SK-N-SH (cell line): ENCODE measurements at regions not wholly inside any gene's neighbourhood (a gene's known extent, or its start where the extent isn't known, plus 50 kb on each side); places are given as distances from the start of the nearest gene placed in this dataset.
"Not testable (repeated sequence)": the region's sequence is repeated elsewhere in the genome, so short reads cannot be mapped to it uniquely, and the experiment has no call there.

ENCODE experiments used
- CTCF ChIA-PET: fragments of 300-600, 350-600 bp; formaldehyde crosslinking; extraction: SDS; loops from one replicate; lab custom pipeline; 2021; lab: Yijun Ruan, JAX
- POLR2A ChIA-PET: fragments of 350-600 bp; sonication (Branson Sonifier 250); formaldehyde crosslinking; extraction: SDS; loops from one replicate; lab custom pipeline; 2020; ENCODE audit warnings: antibody characterized with exemption, inconsistent platforms; lab: Yijun Ruan, JAX
- DNase-seq: peaks from one replicate; pipeline ENCODE4 v3.0.0; 2012
- H2AFZ ChIP-seq: fragments of 200-600 bp; sonication (generic); 2 replicates; pipeline ENCODE4 v1.8.1; 2016; ENCODE audit warnings: antibody characterized with exemption, mild to moderate bottlenecking, low read depth
- H3F3A ChIP-seq: fragments of 200-600 bp; sonication (generic); replicated peaks from 2 replicates; pipeline ENCODE3; 2016; ENCODE audit warnings: antibody characterized with exemption, mild to moderate bottlenecking; ENCODE audit not compliant: insufficient read depth
- H3K27ac ChIP-seq, 2 experiments: fragments of 200-500 bp in 1 of 2; fragments of 200-600 bp in 1 of 2; sonication (Bioruptor generic) in 1 of 2; sonication (generic), shearing (Covaris generic) in 1 of 2; 2 replicates each; pipeline versions ENCODE4 v1.5.1 to v1.6.1; 2014 to 2016; ENCODE audit warnings: low read depth in 2 of 2, inconsistent platforms in 1 of 2, low read length in 1 of 2, mild to moderate bottlenecking in 1 of 2, mixed read lengths in 1 of 2
- H3K27me3 ChIP-seq: fragments of 200-600 bp; sonication (generic), shearing (Covaris generic); 2 replicates; pipeline ENCODE4 v1.6.1; 2016; ENCODE audit warnings: mixed run types; ENCODE audit not compliant: insufficient read depth
- H3K36me3 ChIP-seq, 2 experiments: fragments of 200-500 bp in 1 of 2; fragments of 200-600 bp in 1 of 2; sonication (Bioruptor generic) in 1 of 2; sonication (generic) in 1 of 2; replicated peaks in 1 of 2; 2 replicates each; pipeline versions ENCODE3 to v1.5.1; 2014 to 2016; ENCODE audit warnings: low read length in 1 of 2, mild to moderate bottlenecking in 1 of 2; ENCODE audit not compliant: insufficient read depth in 2 of 2, control insufficient read depth in 1 of 2
- H3K4me1 ChIP-seq, 2 experiments: fragments of 200-500 bp in 1 of 2; fragments of 200-600 bp in 1 of 2; sonication (Bioruptor generic) in 1 of 2; sonication (generic), shearing (Covaris generic) in 1 of 2; 2 replicates each; pipeline versions ENCODE4 v1.5.1 to v1.6.1; 2014 to 2016; ENCODE audit warnings: low read depth in 1 of 2, low read length in 1 of 2, mixed run types in 1 of 2; ENCODE audit not compliant: insufficient read depth in 2 of 2, control insufficient read depth in 1 of 2
- H3K4me2 ChIP-seq: fragments of 200-600 bp; sonication (generic), shearing (Covaris generic); 2 replicates; pipeline ENCODE4 v1.6.1; 2017; ENCODE audit warnings: mixed run types
- H3K4me3 ChIP-seq, 2 experiments: fragments of 200-500 bp in 1 of 2; fragments of 200-600 bp in 1 of 2; sonication (Bioruptor generic) in 1 of 2; sonication (generic), shearing (Covaris generic) in 1 of 2; 2 replicates each; pipeline versions ENCODE4 v1.5.1 to v1.8.1; 2014 to 2016; ENCODE audit warnings: low read depth in 2 of 2, inconsistent platforms in 1 of 2, low read length in 1 of 2, mild to moderate bottlenecking in 1 of 2, mixed read lengths in 1 of 2, moderate library complexity in 1 of 2
- H3K79me2 ChIP-seq: fragments of 200-600 bp; sonication (generic); 2 replicates; pipeline ENCODE4 v1.8.1; 2017; ENCODE audit warnings: mild to moderate bottlenecking; ENCODE audit not compliant: insufficient read depth
- H3K9ac ChIP-seq: fragments of 200-600 bp; sonication (generic); 2 replicates; pipeline ENCODE4 v1.6.1; 2017; ENCODE audit warnings: mixed run types
- H3K9me2 ChIP-seq: fragments of 200-600 bp; sonication (generic); 2 replicates; pipeline ENCODE4 v1.6.1; 2017; ENCODE audit warnings: mixed run types
- H3K9me3 ChIP-seq: fragments of 200-600 bp; sonication (generic); 2 replicates; pipeline ENCODE4 v1.6.1; 2017; ENCODE audit warnings: mixed run types, mild to moderate bottlenecking, moderate library complexity
- H4K20me1 ChIP-seq: fragments of 200-600 bp; sonication (generic); 2 replicates; pipeline ENCODE4 v1.6.1; 2017; ENCODE audit warnings: mild to moderate bottlenecking, mixed run types; ENCODE audit not compliant: insufficient read depth
- CTCF ChIP-seq: fragments of 200-600 bp; sonication (generic); IDR thresholded peaks from 2 replicates; pipeline ENCODE4 v1.6.1; 2017; ENCODE audit warnings: antibody characterized with exemption, mild to moderate bottlenecking, moderate library complexity
- ELF1 ChIP-seq: IDR thresholded peaks from 2 replicates; pipeline ENCODE4 v1.4.0; 2012
- EP300 ChIP-seq, 2 experiments: IDR thresholded peaks; 2 replicates each; pipeline versions ENCODE4 v1.4.0 to v1.6.1; 2012; ENCODE audit warnings: borderline replicate concordance in 1 of 2, low read depth in 1 of 2, low read length in 1 of 2
- FOSL2 ChIP-seq: IDR thresholded peaks from 2 replicates; pipeline ENCODE4 v1.4.0; 2012; ENCODE audit warnings: low read depth, mild to moderate bottlenecking, moderate library complexity, borderline replicate concordance
- GABPA ChIP-seq: IDR thresholded peaks from 2 replicates; pipeline ENCODE4 v1.4.0; 2012; ENCODE audit warnings: low read depth, mild to moderate bottlenecking
- NFIC ChIP-seq: IDR thresholded peaks from 2 replicates; pipeline ENCODE4 v1.4.0; 2012; ENCODE audit warnings: borderline replicate concordance
- RCOR1 ChIP-seq: fragments of 150-350 bp; IDR thresholded peaks from 2 replicates; pipeline ENCODE4 v1.6.1; 2017; ENCODE audit warnings: antibody characterized with exemption, low read length
- RFX5 ChIP-seq: IDR thresholded peaks from 2 replicates; pipeline ENCODE4 v1.6.1; 2012; ENCODE audit warnings: mild to moderate bottlenecking, improper control_type of control experiment, low read length
- RXRA ChIP-seq: IDR thresholded peaks from 2 replicates; pipeline ENCODE4 v1.4.0; 2012; ENCODE audit warnings: low read depth, mild to moderate bottlenecking, borderline replicate concordance
- SMC3 ChIP-seq: IDR thresholded peaks from 2 replicates; pipeline ENCODE4 v1.6.1; 2012; ENCODE audit warnings: low read depth, low read length, improper control_type of control experiment
- TCF12 ChIP-seq: IDR thresholded peaks from 2 replicates; pipeline ENCODE4 v1.4.0; 2012
- USF1 ChIP-seq: IDR thresholded peaks from 2 replicates; pipeline ENCODE4 v1.4.0; 2012; ENCODE audit warnings: low read depth, borderline replicate concordance
- YY1 ChIP-seq: IDR thresholded peaks from 2 replicates; pipeline ENCODE4 v1.4.0; 2012; ENCODE audit warnings: low read depth, mild to moderate bottlenecking
- WGBS: methylation state at CpG from one replicate; pipeline ENCODE4 v1.1.6; 2017; ENCODE audit warnings: low lambda C conversion rate; 5-methylcytosine and 5-hydroxymethylcytosine counted together
- TF ChIP-seq, protein P1 (sequence below): IDR thresholded peaks from 2 replicates; pipeline ENCODE4; 2012

DNA sequence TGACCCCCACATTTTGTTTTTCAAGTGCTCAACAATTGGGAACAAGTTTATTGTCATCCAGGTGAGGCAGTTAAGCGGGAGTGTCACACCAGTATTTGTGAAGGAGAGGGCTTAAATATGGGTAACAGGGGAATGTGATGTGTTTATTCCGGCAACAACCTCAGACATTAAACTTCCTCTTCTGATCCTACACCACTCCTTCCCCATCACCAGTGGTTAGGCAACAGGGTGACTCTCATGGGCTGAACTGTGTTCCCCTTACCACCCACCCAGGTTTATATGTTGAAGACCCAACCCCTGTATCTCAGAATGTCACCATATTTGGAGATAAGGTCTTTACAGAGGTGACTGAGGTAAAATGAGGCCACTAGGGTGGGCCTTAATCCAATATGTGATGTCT, 52.1 kb upstream of the RNF182 start:
- H3K27ac ChIP-seq: no peak overlapping the region
- WGBS: 92% methylated on average over 2 of the region's 2 CpGs
- H3K4me2 ChIP-seq: no peak overlapping the region
- no peaks in the 10 kb centered on the region for H3K36me3 ChIP-seq
- H3K9ac ChIP-seq: no peak overlapping the region
- no peaks in the 10 kb centered on the region for H3K9me2 ChIP-seq
- CTCF ChIA-PET: interaction anchor here (0.9 kb wide), 1 partner anchor 45 kb away, joined by 3 read pairs; no protein-coding TSS in a partner anchor
- peaks cover 0 to 10% of the 10 kb centered on the region in 2 experiments; a peak in 1 of 4 replicates for H3K4me1 ChIP-seq
- TF ChIP-seq EP300 (IDR thresholded peaks at IDR 0.05; ENCODE audit: borderline replicate concordance in 1 of 2, low read depth in 1 of 2, low read length in 1 of 2) (no peak), SMC3 (no peak), USF1 (no peak), YY1 (no peak), CTCF (no peak), RCOR1 (no peak), RFX5 (no peak), GABPA (no peak), FOSL2 (no peak), NFIC (no peak), ELF1 (no peak), RXRA (no peak), TCF12 (no peak)
- TF ChIP-seq, protein P1, sequence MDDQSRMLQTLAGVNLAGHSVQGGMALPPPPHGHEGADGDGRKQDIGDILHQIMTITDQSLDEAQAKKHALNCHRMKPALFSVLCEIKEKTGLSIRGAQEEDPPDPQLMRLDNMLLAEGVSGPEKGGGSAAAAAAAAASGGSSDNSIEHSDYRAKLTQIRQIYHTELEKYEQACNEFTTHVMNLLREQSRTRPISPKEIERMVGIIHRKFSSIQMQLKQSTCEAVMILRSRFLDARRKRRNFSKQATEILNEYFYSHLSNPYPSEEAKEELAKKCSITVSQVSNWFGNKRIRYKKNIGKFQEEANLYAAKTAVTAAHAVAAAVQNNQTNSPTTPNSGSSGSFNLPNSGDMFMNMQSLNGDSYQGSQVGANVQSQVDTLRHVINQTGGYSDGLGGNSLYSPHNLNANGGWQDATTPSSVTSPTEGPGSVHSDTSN: no peak
- TF ChIP-seq, all 33 proteins: peak for 0
- Histone ChIP-seq H3F3A (no peaks in the 10 kb centered on the region), H4K20me1 (no peaks in the 10 kb centered on the region), H3K4me3 (no peak overlapping the region), H3K9me3 (no peaks in the 10 kb centered on the region), H3K79me2 (no peaks in the 10 kb centered on the region), H3K27me3 (no peaks in the 10 kb centered on the region), H2AFZ (no peak overlapping the region)
- POLR2A ChIA-PET: no interaction called here
- no peak for DNase-seq

- 92% methylated on average over 17 of the region's 23 CpGs for WGBS
- not testable (repeated sequence) for H3F3A ChIP-seq, H3K36me3 ChIP-seq, H2AFZ ChIP-seq, H3K9ac ChIP-seq, H3K27me3 ChIP-seq, H4K20me1 ChIP-seq, H3K79me2 ChIP-seq, DNase-seq, H3K9me3 ChIP-seq, H3K9me2 ChIP-seq, H3K27ac ChIP-seq, H3K4me3 ChIP-seq, H3K4me2 ChIP-seq
- ChIA-PET POLR2A (interaction anchor here (1.0 kb wide), 1 partner anchor 11 kb away, joined by 4 read pairs; no protein-coding TSS in a partner anchor), CTCF (interaction anchor here (1.8 kb wide), 1 partner anchor 195 kb away, joined by 5 read pairs; no protein-coding TSS in a partner anchor)
- peaks cover 0 to 10% of the 10 kb centered on the region in 2 experiments; a peak in 1 of 4 replicates for H3K4me1 ChIP-seq
Observed at GRCh38 chr6:13872006-13872405, 52.7 kb upstream of the RNF182 start.
